Posterior vena cava (tissue), 2 donors: ENCODE measurements at regions not wholly inside any gene's neighbourhood (a gene's known extent, or its start where the extent isn't known, plus 50 kb on each side); places are given as distances from the start of the nearest gene placed in this dataset.

Experiments used
- DNase-seq: peaks from one replicate; pipeline ENCODE4 v3.0.0-alpha.2; 2020; ENCODE audit warnings: low spot score
- intact Hi-C, 2 donors: fragments of 100-400 bp; cut with DNase I; formaldehyde crosslinking; loops; one replicate each; pipeline versions ENCODE4 v1.14.1 to v1.14.2; 2022 to 2023
- donor health status: DM: yes; HTN: yes; CAD: no.
- donor health status: DM: yes; HTN: yes; CAD: no.

- no peak for DNase-seq
- intact Hi-C loops = no loop called here
These were observed 346.8 kb downstream of the STK39 start for GRCh38 chr2:167900435-167901114.

- intact Hi-C loops = no loop called here
- no peak for DNase-seq
These were observed 349.1 kb downstream of the STK39 start for GRCh38 chr2:167898340-167898739.

- DNase-seq = no peak
- intact Hi-C loops = no loop called here
These were observed 355.6 kb downstream of the STK39 start for GRCh38 chr2:167891841-167892240.

DNA sequence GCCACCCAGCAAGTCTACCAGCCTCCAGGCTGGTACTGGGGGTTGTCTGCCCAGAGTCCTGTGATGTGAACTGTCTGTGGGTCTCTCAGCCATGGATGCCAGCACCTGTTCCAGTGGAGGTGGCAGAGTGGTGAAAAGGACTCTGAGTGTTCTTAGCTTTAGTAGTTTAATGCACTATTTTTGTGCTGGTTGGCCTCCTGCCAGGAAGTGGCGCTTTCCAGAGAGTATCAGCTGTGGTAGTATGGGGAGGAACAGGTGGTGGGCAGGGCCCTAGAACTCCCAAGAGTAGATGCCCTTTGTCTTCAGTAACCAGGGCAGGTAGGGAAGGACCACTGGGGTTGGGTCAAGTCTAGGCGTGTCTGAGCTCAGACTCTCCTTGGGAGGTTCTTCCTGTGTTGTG is 356.7 kb downstream of the STK39 start:
- DNase-seq = no peak
- intact Hi-C loops = no loop called here

DNA sequence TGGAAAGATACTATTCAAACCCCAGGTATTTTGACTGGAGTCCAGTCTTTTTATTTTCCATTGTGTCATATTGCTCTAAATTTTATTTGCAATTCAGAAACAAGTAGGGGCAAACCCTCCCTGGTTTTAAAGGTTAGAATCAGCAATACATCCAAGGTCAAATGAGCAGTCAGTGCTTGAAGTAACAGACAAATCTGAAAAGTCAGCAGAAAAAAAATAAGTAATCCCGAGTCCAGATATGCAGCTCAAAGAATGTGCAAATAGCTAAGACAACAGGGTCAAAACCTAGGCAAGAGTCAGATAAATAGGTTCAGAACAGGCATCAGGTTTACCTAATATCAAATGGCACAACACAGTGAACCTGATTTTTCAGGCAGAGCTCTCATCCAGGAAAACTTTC is 367.0 kb downstream of the STK39 start:
- no peak for DNase-seq

GRCh38 chr2:167875529-167875928 is 371.9 kb downstream of the STK39 start:
- no peak for DNase-seq
- intact Hi-C loops = no loop called here

More for the DNA sequence above, 367.0 kb downstream of the STK39 start:
- intact Hi-C loops = no loop called here

GRCh38 chr2:167874812-167875211 is 372.6 kb downstream of the STK39 start:
- no peak for DNase-seq
- intact Hi-C loops = no loop called here

DNA sequence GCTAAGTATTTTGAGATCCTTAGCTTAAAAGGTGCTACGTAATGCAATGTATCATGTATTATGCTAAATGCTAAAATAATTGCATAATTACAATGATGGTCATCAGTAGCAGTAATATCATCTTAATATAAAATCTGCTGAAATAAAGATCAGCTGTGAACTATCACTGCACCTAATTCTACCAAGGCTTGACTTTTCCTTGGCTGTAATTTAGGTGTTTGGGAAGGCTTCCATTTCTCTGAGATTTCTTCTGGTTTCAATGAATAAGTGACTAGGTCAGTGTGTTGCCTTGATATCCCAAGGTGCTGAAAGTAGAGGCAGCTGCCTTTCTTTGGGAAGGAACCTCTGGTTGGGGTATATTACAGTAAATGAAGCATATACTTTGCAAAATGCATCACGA is 376.1 kb downstream of the STK39 start:
- intact Hi-C loops = no loop called here

GRCh38 chr2:167869200-167869599 is 378.2 kb downstream of the STK39 start:
- intact Hi-C loops = no loop called here

More for the DNA sequence above, 376.1 kb downstream of the STK39 start:
- DNase-seq = no peak

GRCh38 chr2:167863377-167863776 is 384.0 kb downstream of the STK39 start:
- intact Hi-C loops = no loop called here
- no peak for DNase-seq

More at GRCh38 chr2:167869200-167869599, 378.2 kb downstream of the STK39 start:
- DNase-seq = no peak

DNA sequence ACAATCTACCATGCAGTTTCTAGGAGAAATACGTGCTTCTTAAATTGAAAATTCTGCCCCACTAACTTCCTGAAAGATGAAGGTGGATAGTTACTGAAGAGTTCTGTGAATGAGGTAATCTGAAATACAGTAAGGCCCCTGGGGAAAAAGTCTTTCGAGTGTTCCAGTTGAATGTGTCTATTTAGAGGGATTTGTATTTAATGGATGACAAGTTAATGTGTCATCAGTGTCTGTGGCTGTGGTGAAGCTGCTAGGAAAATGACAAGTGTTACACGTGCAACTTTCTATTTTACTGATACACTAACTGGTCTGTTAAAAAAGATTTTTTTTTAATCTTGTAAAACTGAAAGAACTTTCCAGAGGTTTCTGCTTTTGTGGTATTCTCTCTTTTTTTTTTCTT is 384.6 kb downstream of the STK39 start:
- no peak for DNase-seq
- intact Hi-C loops = no loop called here

- DNase-seq = no peak
- intact Hi-C loops = no loop called here
These were observed 385.1 kb downstream of the STK39 start for GRCh38 chr2:167862296-167862695.

GRCh38 chr2:167861574-167862193 is 385.7 kb downstream of the STK39 start:
- intact Hi-C loops = no loop called here
- no peak for DNase-seq

- intact Hi-C loops = no loop called here
- DNase-seq = no peak
These were observed 387.3 kb downstream of the STK39 start for GRCh38 chr2:167860082-167860481.

GRCh38 chr2:167859676-167860075 is 387.7 kb downstream of the STK39 start:
- intact Hi-C loops = no loop called here
- DNase-seq = no peak

GRCh38 chr2:167858086-167858485 is 389.3 kb downstream of the STK39 start:
- DNase-seq = no peak
- intact Hi-C loops = no loop called here

- DNase-seq = no peak
- intact Hi-C loops = no loop called here
These were observed 390.0 kb downstream of the STK39 start for GRCh38 chr2:167857416-167857815.

- DNase-seq = no peak
- intact Hi-C loops = no loop called here
These were observed 391.2 kb downstream of the STK39 start for GRCh38 chr2:167856190-167856589.

DNA sequence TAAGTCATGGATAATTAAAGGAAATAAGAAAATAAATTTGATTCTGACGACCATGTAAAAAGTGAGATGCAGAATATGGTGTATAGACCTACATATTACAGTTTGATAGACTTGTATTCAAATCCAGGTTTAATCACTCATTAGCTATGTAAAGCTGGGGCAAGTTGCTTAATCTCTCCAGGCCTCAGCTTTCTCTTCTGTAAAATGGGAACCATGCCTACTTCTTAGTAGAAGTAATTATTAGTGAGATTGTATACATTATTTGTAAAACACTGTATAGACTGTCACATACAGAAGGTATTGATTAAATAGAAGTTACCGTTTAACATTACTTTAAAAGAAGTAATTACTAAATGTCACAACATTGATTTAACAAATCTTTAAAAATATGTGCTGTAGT is 392.2 kb downstream of the STK39 start:
- no peak for DNase-seq
- intact Hi-C loops = no loop called here

GRCh38 chr2:167853717-167854116 is 393.7 kb downstream of the STK39 start:
- intact Hi-C loops = no loop called here
- no peak for DNase-seq

DNA sequence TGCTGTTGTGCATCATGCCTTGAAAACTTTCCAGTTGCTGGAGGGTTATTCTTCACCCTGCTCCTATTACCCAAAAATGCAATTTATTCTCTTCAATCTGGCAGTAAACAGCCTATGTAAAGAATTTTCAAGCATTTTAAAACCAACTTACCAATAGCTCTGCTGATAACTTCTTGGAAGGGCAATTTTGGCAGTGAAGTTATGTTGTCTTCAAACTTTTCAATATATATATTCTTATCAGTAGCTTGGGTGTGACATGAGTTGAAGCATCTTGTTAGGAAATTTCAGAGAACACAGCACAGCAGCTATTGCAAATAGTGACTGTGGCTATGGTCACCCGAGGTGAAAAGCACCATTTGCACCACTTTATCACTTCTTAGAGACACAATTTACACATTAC is 395.5 kb downstream of the STK39 start:
- no peak for DNase-seq
- intact Hi-C loops = no loop called here
